ENCODE measurements at regions not wholly inside any gene's neighbourhood (a gene's known extent, or its start where the extent isn't known, plus 50 kb on each side); places are given as distances from the start of the nearest gene placed in this dataset.
"Not testable (repeated sequence)": the region's sequence is repeated elsewhere in the genome, so short reads cannot be mapped to it uniquely, and the experiment has no call there.

- not testable (repeated sequence) for H3K23ac ChIP-seq (ENCODE audit: insufficient read length, low read depth, low read length); H3K23me2 ChIP-seq (ENCODE audit: insufficient read length, low read depth, low read length, poor library complexity, severe bottlenecking); H2BK120ac ChIP-seq (ENCODE audit: low read depth, low read length, poor library complexity, severe bottlenecking); H2BK5ac ChIP-seq (ENCODE audit: insufficient read length, low read length); H3K27me3 Mint-ChIP-seq (ENCODE audit: low read depth); H3K9me3 ChIP-seq (ENCODE audit: control insufficient read depth, low read depth, low read length); H3K27ac Mint-ChIP-seq; H2AK5ac ChIP-seq (ENCODE audit: insufficient read length, low read length); H3K4ac ChIP-seq (ENCODE audit: low read depth, low read length); H3K4me1 Mint-ChIP-seq; H3K9ac ChIP-seq (ENCODE audit: extremely low read depth, insufficient read length, low read length); H4K5ac ChIP-seq (ENCODE audit: insufficient read length, low read depth, low read length); H4K20me1 ChIP-seq (ENCODE audit: control insufficient read depth, insufficient read depth, insufficient read length); H2AFZ ChIP-seq (ENCODE audit: low read length); H3T11ph ChIP-seq (ENCODE audit: low read length); H2BK20ac ChIP-seq (ENCODE audit: low read depth, low read length, poor library complexity, severe bottlenecking); H3K56ac ChIP-seq (ENCODE audit: insufficient read length, low read depth, low read length); H3K36me3 Mint-ChIP-seq (ENCODE audit: insufficient read depth in 1 of 3, low read depth in 3 of 3); H3K4me2 ChIP-seq (ENCODE audit: insufficient read depth, insufficient read length, low read length); H2BK12ac ChIP-seq (ENCODE audit: insufficient read length, low read depth, low read length); H3K4me1 ChIP-seq (ENCODE audit: insufficient read depth, low read length); H3K79me2 ChIP-seq (ENCODE audit: insufficient read depth, low read length); H3K27me3 ChIP-seq (ENCODE audit: insufficient read depth, low read length); H4K91ac ChIP-seq (ENCODE audit: insufficient read length, low read depth, low read length); H3K79me1 ChIP-seq (ENCODE audit: insufficient read depth, low read depth, low read length, poor library complexity, severe bottlenecking); H3K4me3 Mint-ChIP-seq; H3K14ac ChIP-seq (ENCODE audit: insufficient read depth, low read length); DNase-seq; H3K18ac ChIP-seq (ENCODE audit: insufficient read length, low read depth, low read length); H2BK15ac ChIP-seq (ENCODE audit: low read depth, low read length); H4K8ac ChIP-seq (replicated peaks; ENCODE audit: insufficient read length, low read depth, low read length); H3K27ac ChIP-seq (ENCODE audit: insufficient read length, low read depth, low read length)
- WGBS (ENCODE audit: extremely low coverage, insufficient read length, low lambda C conversion rate) = no CpG with 5 or more reads among the region's 3 CpGs
- H3K9me3 Mint-ChIP-seq = peaks cover 11 to 17% of the 10 kb centered on the region in 2 experiments
Observed at GRCh38 chr14:19238584-19238983, 195.6 kb downstream of the POTEG start.

- not testable (repeated sequence) for H3K23ac ChIP-seq (ENCODE audit: insufficient read length, low read depth, low read length); H3T11ph ChIP-seq (ENCODE audit: low read length); DNase-seq; H3K18ac ChIP-seq (ENCODE audit: insufficient read length, low read depth, low read length); H3K4me1 Mint-ChIP-seq; H3K27me3 Mint-ChIP-seq (ENCODE audit: low read depth); H2BK20ac ChIP-seq (ENCODE audit: low read depth, low read length, poor library complexity, severe bottlenecking); H4K8ac ChIP-seq (replicated peaks; ENCODE audit: insufficient read length, low read depth, low read length); H4K5ac ChIP-seq (ENCODE audit: insufficient read length, low read depth, low read length); H3K79me2 ChIP-seq (ENCODE audit: insufficient read depth, low read length); H3K79me1 ChIP-seq (ENCODE audit: insufficient read depth, low read depth, low read length, poor library complexity, severe bottlenecking); H2AFZ ChIP-seq (ENCODE audit: low read length); H3K4me3 Mint-ChIP-seq; H3K27me3 ChIP-seq (ENCODE audit: insufficient read depth, low read length); H3K9me3 ChIP-seq (ENCODE audit: control insufficient read depth, low read depth, low read length); H2BK120ac ChIP-seq (ENCODE audit: low read depth, low read length, poor library complexity, severe bottlenecking); H2AK5ac ChIP-seq (ENCODE audit: insufficient read length, low read length); H3K14ac ChIP-seq (ENCODE audit: insufficient read depth, low read length); H3K9ac ChIP-seq (ENCODE audit: extremely low read depth, insufficient read length, low read length); H4K91ac ChIP-seq (ENCODE audit: insufficient read length, low read depth, low read length); H3K36me3 Mint-ChIP-seq (ENCODE audit: insufficient read depth in 1 of 3, low read depth in 3 of 3); H3K23me2 ChIP-seq (ENCODE audit: insufficient read length, low read depth, low read length, poor library complexity, severe bottlenecking); H3K27ac ChIP-seq (ENCODE audit: insufficient read length, low read depth, low read length); H3K4me1 ChIP-seq (ENCODE audit: insufficient read depth, low read length); H2BK12ac ChIP-seq (ENCODE audit: insufficient read length, low read depth, low read length); H4K20me1 ChIP-seq (ENCODE audit: control insufficient read depth, insufficient read depth, insufficient read length); H3K56ac ChIP-seq (ENCODE audit: insufficient read length, low read depth, low read length); H3K4ac ChIP-seq (ENCODE audit: low read depth, low read length); H3K27ac Mint-ChIP-seq; H2BK15ac ChIP-seq (ENCODE audit: low read depth, low read length); H2BK5ac ChIP-seq (ENCODE audit: insufficient read length, low read length); H3K4me2 ChIP-seq (ENCODE audit: insufficient read depth, insufficient read length, low read length)
- no CpG with 5 or more reads among the region's 15 CpGs for WGBS (ENCODE audit: extremely low coverage, insufficient read length, low lambda C conversion rate)
- peaks cover 11 to 17% of the 10 kb centered on the region in 2 experiments for H3K9me3 Mint-ChIP-seq
Observed at GRCh38 chr14:19239981-19240380, 194.2 kb downstream of the POTEG start.

All from H9 (cell line).